Pancreas (tissue), 10 donors: ENCODE measurements at regions not wholly inside any gene's neighbourhood (a gene's known extent, or its start where the extent isn't known, plus 50 kb on each side); places are given as distances from the start of the nearest gene placed in this dataset.
A peak's percentile ranks its signal among the peaks of the same experiment; 100 is the strongest.

ENCODE experiments used
- ATAC-seq, 4 donors: fragments of 200-7000 bp; cut with Tn5 transposase; one replicate each; pipeline versions ENCODE4 v1.8.0 to v1.9.1; 2020; ENCODE audit warnings: mild to moderate bottlenecking in 4 of 4, moderate library complexity in 4 of 4
- DNase-seq, 6 donors: peaks; one replicate each; pipeline ENCODE4 v3.0.0-alpha.2; 2020
- FAIRE-seq: peaks from 2 replicates; lab custom pipeline; 2012; peaks lifted over from hg19 to GRCh38; lab: Jason Lieb, UNC
- H3K27ac ChIP-seq, 4 donors: fragments of 200-600 bp; sonication (generic); 1 replicate in 3 of 4; 2 replicates in 1 of 4; pipeline versions ENCODE4 v1.5.0 to v1.8.0; 2020
- H3K27me3 ChIP-seq, 4 donors: fragments of 200-600 bp; one replicate each; pipeline ENCODE4 v1.8.0; 2021
- H3K36me3 ChIP-seq, 3 donors: fragments of 200-600 bp; sonication (generic) in 1 of 3; one replicate each; pipeline versions ENCODE4 v1.5.0 to v1.8.0; 2020 to 2021
- H3K4me1 ChIP-seq, 3 donors: fragments of 200-600 bp; one replicate each; pipeline ENCODE4 v1.8.0; 2021
- H3K4me3 ChIP-seq, 4 donors: fragments of 200-600 bp; sonication (generic) in 2 of 4; one replicate each; pipeline versions ENCODE4 v1.5.0 to v1.8.0; 2020 to 2021
- H3K9me3 ChIP-seq, 4 donors: fragments of 200-600 bp; one replicate each; pipeline ENCODE4 v1.8.0; 2021
- WGBS, 2 donors: extraction: QIAGEN DNeasy Blood & Tissue Kit; methylation state at CpG; one replicate each; pipeline ENCODE4 v1.1.7; 2013; 5-methylcytosine and 5-hydroxymethylcytosine counted together
- intact Hi-C, 3 donors: fragments of 100-400 bp; cut with DNase I; formaldehyde crosslinking; loops; one replicate each; pipeline versions ENCODE4 v1.11.1 to v1.14.2; 2022
- TF ChIP-seq, protein P1 (sequence below), 4 donors: fragments of 200-600 bp; sonication (generic) in 3 of 4; IDR thresholded peaks; one replicate each; pipeline versions ENCODE4 v1.5.0 to v1.8.0; 2021; ENCODE audit warnings: antibody characterized with exemption in 4 of 4
- donor health status: healthy with polysubstance abuse.
- donor health status: DM: no; HTN: no; CAD: no; lungs with moderate emphysema.
- donor health status: DM: no; HTN: no; CAD: no.
- donor health status: control.
- donor health status: control.
- donor health status: Bipolar disorder and iron deficiency.
- donor health status: DM: yes; HTN: yes; CAD: no.
- donor health status: DM: no; HTN: no; CAD: no.
- donor health status: DM: no; HTN: no; CAD: no.
- donor health status: DM: yes; HTN: yes; CAD: no.

DNA sequence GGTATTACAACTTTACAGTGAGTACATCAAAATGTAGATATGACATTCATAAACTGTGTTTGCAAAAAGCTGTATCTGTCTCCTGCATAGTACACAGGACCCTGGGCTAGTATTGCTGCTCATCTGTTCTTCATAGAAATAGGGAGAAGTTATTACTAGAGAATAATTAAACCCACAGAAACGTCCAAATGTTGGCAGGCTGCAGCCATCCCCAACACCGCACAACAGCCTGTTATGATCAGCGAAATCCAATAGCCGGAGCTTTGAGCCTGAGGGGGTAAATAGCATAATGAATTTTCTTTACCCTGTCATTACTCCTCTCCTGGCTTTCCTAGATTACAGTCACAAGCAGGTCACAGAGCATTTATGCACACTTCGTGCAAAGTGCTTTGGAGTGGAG lies 178.0 kb downstream of the DACT1 start:
- FAIRE-seq (no peak), ATAC-seq (peak in 2 of 4 donors; percentile 19 to 48), DNase-seq (no peak)
- no peak overlapping the region for H3K4me3 ChIP-seq
- WGBS, 2 donors, result 32 to 39% methylated on average over 5 of the region's 5 CpGs
- no peak overlapping the region for H3K27ac ChIP-seq
- no peaks in the 10 kb centered on the region for H3K4me1 ChIP-seq
- TF ChIP-seq, protein P1, sequence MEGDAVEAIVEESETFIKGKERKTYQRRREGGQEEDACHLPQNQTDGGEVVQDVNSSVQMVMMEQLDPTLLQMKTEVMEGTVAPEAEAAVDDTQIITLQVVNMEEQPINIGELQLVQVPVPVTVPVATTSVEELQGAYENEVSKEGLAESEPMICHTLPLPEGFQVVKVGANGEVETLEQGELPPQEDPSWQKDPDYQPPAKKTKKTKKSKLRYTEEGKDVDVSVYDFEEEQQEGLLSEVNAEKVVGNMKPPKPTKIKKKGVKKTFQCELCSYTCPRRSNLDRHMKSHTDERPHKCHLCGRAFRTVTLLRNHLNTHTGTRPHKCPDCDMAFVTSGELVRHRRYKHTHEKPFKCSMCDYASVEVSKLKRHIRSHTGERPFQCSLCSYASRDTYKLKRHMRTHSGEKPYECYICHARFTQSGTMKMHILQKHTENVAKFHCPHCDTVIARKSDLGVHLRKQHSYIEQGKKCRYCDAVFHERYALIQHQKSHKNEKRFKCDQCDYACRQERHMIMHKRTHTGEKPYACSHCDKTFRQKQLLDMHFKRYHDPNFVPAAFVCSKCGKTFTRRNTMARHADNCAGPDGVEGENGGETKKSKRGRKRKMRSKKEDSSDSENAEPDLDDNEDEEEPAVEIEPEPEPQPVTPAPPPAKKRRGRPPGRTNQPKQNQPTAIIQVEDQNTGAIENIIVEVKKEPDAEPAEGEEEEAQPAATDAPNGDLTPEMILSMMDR (IDR thresholded peaks at IDR 0.05), result no peak
- intact Hi-C loops, result no loop called here
- H3K36me3 ChIP-seq, result no peaks in the 10 kb centered on the region
- no peaks in the 10 kb centered on the region for H3K27me3 ChIP-seq
- no peaks in the 10 kb centered on the region for H3K9me3 ChIP-seq

- Histone ChIP-seq H3K4me1 (no peaks in the 10 kb centered on the region), H3K4me3 (no peak overlapping the region), H3K9me3 (no peaks in the 10 kb centered on the region), H3K27ac (no peak overlapping the region), H3K27me3 (no peaks in the 10 kb centered on the region), H3K36me3 (no peaks in the 10 kb centered on the region)
- TF ChIP-seq, protein P1 (IDR thresholded peaks at IDR 0.05), result no peak
- FAIRE-seq (no peak), DNase-seq (no peak), ATAC-seq (no peak)
- 77% methylated on average over 7 of the region's 7 CpGs for WGBS, 2 donors
- intact Hi-C loops, result no loop called here
Observed at GRCh38 chr14:58816416-58817115, 178.8 kb downstream of the DACT1 start.

DNA sequence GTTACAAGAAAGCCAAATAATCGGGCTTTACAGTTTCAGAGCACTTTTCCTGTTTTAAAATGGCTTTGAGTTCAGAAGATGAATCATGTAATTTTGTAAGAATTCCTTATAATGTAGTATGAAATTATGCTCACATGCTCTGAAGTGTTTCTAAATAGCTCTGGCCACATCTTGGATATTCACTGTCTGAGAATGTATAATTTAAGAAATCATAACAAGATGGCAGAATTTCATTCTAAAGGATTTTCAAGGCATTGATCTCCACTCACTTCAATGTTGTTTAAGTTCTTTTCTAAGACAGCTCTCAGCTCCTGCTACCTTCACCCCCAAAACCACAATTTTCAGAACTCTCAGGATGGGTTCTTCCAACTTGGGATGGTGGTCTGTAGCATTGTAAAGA lies 180.1 kb downstream of the DACT1 start:
- ATAC-seq (no peak), FAIRE-seq (no peak), DNase-seq (no peak)
- H3K4me3 ChIP-seq, result no peak overlapping the region
- no peaks in the 10 kb centered on the region for H3K4me1 ChIP-seq
- WGBS, 2 donors, result 59 to 66% methylated on average over 1 of the region's 1 CpG
- no peaks in the 10 kb centered on the region for H3K9me3 ChIP-seq
- intact Hi-C loops, result no loop called here
- no peaks in the 10 kb centered on the region for H3K36me3 ChIP-seq
- no peaks in the 10 kb centered on the region for H3K27me3 ChIP-seq
- H3K27ac ChIP-seq, result no peak overlapping the region
- TF ChIP-seq, protein P1 (IDR thresholded peaks at IDR 0.05), result no peak

DNA sequence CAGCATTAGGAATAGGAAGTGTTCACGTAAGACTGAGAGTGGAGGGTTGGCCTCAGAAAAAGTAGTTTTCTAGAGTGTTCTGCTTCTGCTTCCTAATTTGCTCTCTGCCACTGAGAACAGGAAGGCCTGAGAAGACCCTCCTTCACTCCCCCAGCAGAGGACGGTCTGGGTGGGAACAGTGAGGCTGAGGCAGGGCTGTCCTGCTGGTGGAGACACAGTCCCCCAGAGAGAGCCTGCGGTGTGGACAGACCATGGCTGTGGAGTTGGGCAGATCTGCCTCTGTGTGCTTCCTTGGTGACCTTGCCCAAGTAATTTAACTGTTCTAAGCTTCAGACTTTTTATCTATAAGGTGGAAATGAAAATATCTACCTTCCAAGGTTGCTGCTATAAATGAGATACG lies 182.3 kb downstream of the DACT1 start:
- no peaks in the 10 kb centered on the region for H3K27me3 ChIP-seq
- ATAC-seq (no peak), FAIRE-seq (no peak), DNase-seq (no peak)
- 70 to 74% methylated on average over 4 of the region's 4 CpGs for WGBS, 2 donors
- H3K4me3 ChIP-seq, result no peak overlapping the region
- intact Hi-C loops, result no loop called here
- TF ChIP-seq, protein P1 (IDR thresholded peaks at IDR 0.05), result no peak
- H3K36me3 ChIP-seq, result no peaks in the 10 kb centered on the region
- H3K9me3 ChIP-seq, result no peaks in the 10 kb centered on the region
- H3K27ac ChIP-seq, result no peak overlapping the region
- H3K4me1 ChIP-seq, result no peaks in the 10 kb centered on the region

- intact Hi-C loops, result no loop called here
- no peak for DNase-seq
- Histone ChIP-seq H3K27me3 (no peaks in the 10 kb centered on the region), H3K36me3 (no peaks in the 10 kb centered on the region), H3K9me3 (no peaks in the 10 kb centered on the region), H3K4me1 (no peaks in the 10 kb centered on the region), H3K27ac (no peak overlapping the region), H3K4me3 (no peak overlapping the region)
- no peak for FAIRE-seq
- WGBS, 2 donors, result 82 to 83% methylated on average over 3 of the region's 3 CpGs
- no peak for ATAC-seq
- TF ChIP-seq, protein P1 (IDR thresholded peaks at IDR 0.05), result no peak
Observed at GRCh38 chr14:58821421-58821820, 183.7 kb downstream of the DACT1 start.
